HepG2 (cell line): ENCODE measurements at regions not wholly inside any gene's neighbourhood (a gene's known extent, or its start where the extent isn't known, plus 50 kb on each side); places are given as distances from the start of the nearest gene placed in this dataset.

Experiments used
- AGO2 ChIP-seq: fragments of 200-400 bp; formaldehyde crosslinking; optimal IDR thresholded peaks from 2 replicates; pipeline ENCODE3; 2017; ENCODE audit warnings: mild to moderate bottlenecking, low read depth, low read length, moderate library complexity
- ATF2 ChIP-seq: sonication (generic); formaldehyde crosslinking; IDR thresholded peaks from 2 replicates; pipeline ENCODE4 v1.4.0; 2020; ENCODE audit warnings: missing genetic modification reagents
- BHLHE40 ChIP-seq: IDR thresholded peaks from 2 replicates; pipeline ENCODE4 v1.6.1; 2011; ENCODE audit warnings: low read length, improper control_type of control experiment
- ETV5 ChIP-seq: IDR thresholded peaks from 2 replicates; pipeline ENCODE4 v1.6.1; 2018; ENCODE audit warnings: missing biosample characterization, missing genetic modification reagents, inconsistent platforms, borderline replicate concordance
- HDAC2 ChIP-seq: sonication (generic); formaldehyde crosslinking; IDR thresholded peaks from 2 replicates; pipeline ENCODE4 v1.4.0; 2020; ENCODE audit warnings: missing genetic modification reagents
- HOMEZ ChIP-seq: IDR thresholded peaks from 2 replicates; pipeline ENCODE4 v1.6.1; 2016; ENCODE audit warnings: low read depth
- KAT7 ChIP-seq: IDR thresholded peaks from 2 replicates; pipeline ENCODE4 v1.6.1; 2018; ENCODE audit warnings: borderline replicate concordance, missing compliant biosample characterization
- MED1 ChIP-seq: sonication (generic); formaldehyde crosslinking; IDR thresholded peaks from 2 replicates; pipeline ENCODE4 v1.4.0; 2020; ENCODE audit warnings: missing genetic modification reagents
- MLXIP ChIP-seq: sonication (generic); formaldehyde crosslinking; IDR thresholded peaks from 2 replicates; pipeline ENCODE4 v1.9.0; 2021; ENCODE audit warnings: missing genetic modification reagents, borderline replicate concordance
- NR2C2 ChIP-seq: sonication (generic); formaldehyde crosslinking; IDR thresholded peaks from 2 replicates; pipeline ENCODE4 v1.4.0; 2020; ENCODE audit warnings: missing genetic modification reagents, mild to moderate bottlenecking, moderate library complexity, borderline replicate concordance
- POGZ ChIP-seq: sonication (generic); formaldehyde crosslinking; IDR thresholded peaks from 2 replicates; pipeline ENCODE4 v1.4.0; 2020; ENCODE audit warnings: mild to moderate bottlenecking, missing genetic modification reagents
- SIN3A ChIP-seq: IDR thresholded peaks from 2 replicates; pipeline ENCODE4 v1.6.1; 2011; ENCODE audit warnings: low read depth, mild to moderate bottlenecking, control low read depth, low read length, borderline replicate concordance
- SNAPC4 ChIP-seq: sonication (generic); formaldehyde crosslinking; IDR thresholded peaks from 2 replicates; pipeline ENCODE4 v1.4.0; 2020; ENCODE audit warnings: mild to moderate bottlenecking, missing genetic modification reagents
- SOX13 ChIP-seq, 3 experiments: fragments of 450-650 bp in 1 of 3; sonication (generic) in 1 of 3; formaldehyde crosslinking in 1 of 3; IDR thresholded peaks in 2 of 3; conservative IDR thresholded peaks in 1 of 3; 2 replicates each; pipeline versions ENCODE4 v1.5.0 to v1.6.1; 2016 to 2020; ENCODE audit warnings: antibody characterized with exemption in 1 of 3, mild to moderate bottlenecking in 1 of 3, missing compliant biosample characterization in 1 of 3, missing genetic modification reagents in 1 of 3, moderate library complexity in 1 of 3
- ZFP37 ChIP-seq: sonication (generic); formaldehyde crosslinking; IDR thresholded peaks from 2 replicates; pipeline ENCODE4 v1.4.0; 2020; ENCODE audit warnings: missing genetic modification reagents, borderline replicate concordance
- ZNF691 ChIP-seq: sonication (generic); formaldehyde crosslinking; IDR thresholded peaks from 2 replicates; pipeline ENCODE4 v1.4.0; 2020; ENCODE audit warnings: missing genetic modification reagents, low read depth, mild to moderate bottlenecking, borderline replicate concordance
- ZNF775 ChIP-seq: sonication (generic); formaldehyde crosslinking; IDR thresholded peaks from 2 replicates; pipeline ENCODE4 v1.4.0; 2020; ENCODE audit warnings: missing genetic modification reagents, mild to moderate bottlenecking, moderate library complexity, borderline replicate concordance
- ZSCAN31 ChIP-seq: sonication (generic); formaldehyde crosslinking; IDR thresholded peaks from 2 replicates; pipeline ENCODE4 v1.5.0; 2020; ENCODE audit warnings: low read depth, mild to moderate bottlenecking, missing genetic modification reagents

GRCh38 chr12:46468160-46468559 is 95.6 kb upstream of the SLC38A2 start (continued):
- TF ChIP-seq ATF2 (CRISPR knock-in tag) (no peak), NR2C2 (0 out of 2 replicates have a peak, but pooled peaks have one; percentile 26), KAT7 (CRISPR knock-in tag) (no peak), AGO2 (no peak), HOMEZ (CRISPR knock-in tag) (peak; percentile 93; the same call in 1 of the 2 replicates), ZFP37 (CRISPR knock-in tag) (no peak), MLXIP (CRISPR knock-in tag) (no peak), SOX13 (IDR thresholded peaks at IDR 0.05) (no peak), SOX13 (CRISPR knock-in tag; conservative IDR thresholded peaks at IDR 0.05 in 1 of 2, IDR thresholded peaks at IDR 0.05 in 1 of 2) (peak in 1 of 2 experiments; percentile 7; a peak in 1 of 4 replicates), ZNF691 (CRISPR knock-in tag) (no peak), SIN3A (no peak), POGZ (peak; percentile 72), MED1 (peak; percentile 68), HDAC2 (CRISPR knock-in tag) (0 out of 2 replicates have a peak, but pooled peaks have one; percentile 11), SNAPC4 (CRISPR knock-in tag) (no peak), ZNF775 (CRISPR knock-in tag) (no peak), BHLHE40 (no peak), ETV5 (CRISPR knock-in tag) (peak; percentile 56; the same call in 1 of the 2 replicates), ZSCAN31 (CRISPR knock-in tag) (no peak)
